ENCODE measurements at regions not wholly inside any gene's neighbourhood (a gene's known extent, or its start where the extent isn't known, plus 50 kb on each side); places are given as distances from the start of the nearest gene placed in this dataset.

DNA sequence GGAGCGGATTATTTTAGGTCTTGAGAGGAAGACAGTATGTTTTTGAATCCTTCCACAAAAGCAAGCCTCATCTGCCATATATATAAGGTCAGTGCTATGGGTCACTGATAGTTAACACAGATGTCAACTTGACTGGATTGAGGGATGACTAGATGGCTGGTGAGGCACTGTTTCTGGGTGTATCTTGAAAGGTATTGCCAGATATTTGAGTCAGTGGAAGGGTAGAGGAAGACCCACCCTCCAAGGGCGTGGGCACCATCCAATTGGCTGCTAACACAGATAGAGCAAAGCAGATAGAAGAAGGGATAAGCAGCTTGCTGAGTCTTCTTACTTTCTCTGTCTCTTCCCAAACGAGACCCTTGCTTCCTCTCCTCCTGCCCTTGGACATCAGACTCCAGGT is 185.0 kb upstream of the BTG1 start:
- no peak for DNase-seq (ENCODE audit: low read depth, low spot score)

DNA sequence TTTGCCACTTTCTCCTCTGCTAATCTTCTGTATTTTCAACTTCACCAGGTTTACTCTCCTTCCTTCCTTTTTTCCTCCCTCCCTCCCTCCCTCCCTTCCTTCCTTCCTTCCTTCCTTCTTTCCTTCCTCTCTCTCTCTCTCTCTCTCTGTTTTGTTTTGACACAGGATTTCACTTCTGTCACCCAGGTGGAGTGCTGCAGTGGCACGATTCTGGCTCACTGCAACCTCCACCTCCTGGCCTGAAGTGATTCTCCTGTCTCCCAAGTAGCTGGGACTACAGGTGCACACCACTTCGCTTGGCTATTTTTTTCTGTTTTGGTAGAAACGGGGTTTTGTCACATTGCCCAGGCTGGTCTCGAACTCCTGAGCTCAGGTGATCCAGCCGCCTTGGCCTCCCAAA is 181.2 kb upstream of the BTG1 start:
- no peak for DNase-seq (ENCODE audit: low read depth, low spot score)

DNA sequence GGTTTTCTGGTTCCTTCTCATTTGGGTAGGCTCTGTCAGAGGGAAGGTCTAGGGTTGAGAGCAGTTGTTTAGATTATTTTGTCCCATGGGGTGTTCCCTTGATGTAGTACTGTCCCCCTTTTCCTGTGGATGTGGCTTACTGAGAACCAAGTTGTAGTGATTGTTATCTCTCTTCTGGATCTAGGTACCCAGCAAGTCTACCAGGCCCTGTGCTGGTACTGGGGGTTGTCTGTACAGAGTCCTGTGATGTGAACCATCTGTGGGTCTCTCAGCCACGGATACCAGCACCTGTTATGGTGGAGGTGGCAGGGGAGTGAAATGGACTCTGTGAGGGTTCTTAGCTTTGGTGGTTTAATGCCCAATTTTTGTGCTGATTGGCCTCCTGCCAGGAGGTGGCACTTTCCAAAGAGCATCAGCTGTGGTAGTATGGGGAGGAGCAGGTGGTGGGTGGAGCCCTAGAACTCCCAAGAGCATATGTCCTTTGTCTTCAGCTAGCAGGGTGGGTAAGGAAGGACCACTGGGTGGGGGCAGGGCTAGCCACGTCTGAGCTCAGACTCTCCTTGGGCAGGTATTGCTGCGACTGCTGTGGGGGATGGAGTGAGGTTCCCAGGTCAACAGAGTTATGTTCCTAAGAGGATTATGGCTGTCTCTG is 179.3 kb upstream of the BTG1 start:
- DNase-seq (ENCODE audit: low read depth, low spot score), result no peak

DNA sequence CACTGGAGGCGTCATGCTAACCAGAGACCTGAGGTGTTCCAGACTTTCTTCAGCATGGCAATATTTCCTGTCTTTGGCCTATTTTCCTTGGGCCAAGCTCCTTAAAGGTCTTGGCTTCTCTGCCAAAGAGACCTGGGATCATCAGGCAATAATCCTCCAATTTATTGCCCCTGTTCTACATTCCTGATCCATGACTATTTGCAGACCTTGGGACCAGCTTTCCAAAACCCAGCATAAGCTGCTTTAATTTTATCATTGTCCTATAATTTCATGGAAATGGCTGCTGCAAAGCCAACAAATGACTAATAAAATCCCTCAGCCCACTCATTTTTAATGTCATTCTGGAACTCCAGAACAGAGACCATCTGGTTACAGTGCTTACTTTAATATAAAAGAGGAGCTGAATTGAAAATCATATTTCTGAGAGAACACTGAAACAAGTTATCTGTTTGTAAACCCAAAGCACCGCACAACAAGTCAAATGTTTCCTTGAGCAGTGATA is 166.9 kb upstream of the BTG1 start:
- no peak for DNase-seq (ENCODE audit: low read depth, low spot score)

GRCh38 chr12:92304371-92305055 is 158.9 kb upstream of the BTG1 start:
- no peak for DNase-seq (ENCODE audit: low read depth, low spot score)

GRCh38 chr12:92302041-92302829 is 156.6 kb upstream of the BTG1 start:
- no peak for DNase-seq (ENCODE audit: low read depth, low spot score)

GRCh38 chr12:92301356-92301755 is 155.7 kb upstream of the BTG1 start:
- no peak for DNase-seq (ENCODE audit: low read depth, low spot score)

DNA sequence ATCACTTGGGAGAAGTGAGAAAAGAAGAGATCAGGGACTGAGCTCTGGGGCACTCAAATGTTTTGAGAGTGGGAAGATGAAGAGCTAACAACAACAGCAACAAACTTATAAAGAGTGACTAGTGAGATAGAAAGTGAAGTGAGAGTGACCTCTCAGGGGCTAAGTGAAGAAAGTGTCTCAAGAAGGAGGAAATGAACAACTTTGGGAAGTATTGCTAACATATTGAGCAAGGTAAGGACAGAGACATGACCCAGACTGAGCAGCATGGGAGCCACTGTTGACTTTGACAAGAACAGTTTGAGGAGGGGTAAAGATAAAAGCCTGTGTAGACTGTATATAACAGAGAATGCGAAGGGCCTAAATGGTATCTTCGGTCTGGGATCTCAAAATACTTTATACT is 155.1 kb upstream of the BTG1 start:
- no peak for DNase-seq (ENCODE audit: low read depth, low spot score)

DNA sequence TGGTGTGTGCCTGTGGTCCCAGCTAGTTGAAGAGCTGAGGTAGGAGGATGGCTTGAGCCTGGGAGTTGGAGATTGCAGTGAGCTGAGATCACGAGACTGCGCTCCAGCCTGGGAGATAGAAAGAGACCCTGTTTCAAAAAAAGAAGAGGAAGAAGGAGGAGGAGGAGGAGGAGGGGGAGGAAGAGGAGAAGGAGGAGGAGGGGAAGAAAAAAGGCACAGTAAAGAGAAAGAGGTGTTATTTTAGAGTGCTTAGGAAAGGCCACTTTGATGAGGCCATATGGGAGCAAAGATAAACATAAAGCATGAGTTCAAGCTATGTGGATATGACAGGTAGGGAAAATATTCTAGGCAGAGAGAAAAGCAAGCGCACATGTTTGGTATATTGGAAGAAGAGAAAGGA is 154.1 kb upstream of the BTG1 start:
- DNase-seq (ENCODE audit: low read depth, low spot score), result no peak

DNA sequence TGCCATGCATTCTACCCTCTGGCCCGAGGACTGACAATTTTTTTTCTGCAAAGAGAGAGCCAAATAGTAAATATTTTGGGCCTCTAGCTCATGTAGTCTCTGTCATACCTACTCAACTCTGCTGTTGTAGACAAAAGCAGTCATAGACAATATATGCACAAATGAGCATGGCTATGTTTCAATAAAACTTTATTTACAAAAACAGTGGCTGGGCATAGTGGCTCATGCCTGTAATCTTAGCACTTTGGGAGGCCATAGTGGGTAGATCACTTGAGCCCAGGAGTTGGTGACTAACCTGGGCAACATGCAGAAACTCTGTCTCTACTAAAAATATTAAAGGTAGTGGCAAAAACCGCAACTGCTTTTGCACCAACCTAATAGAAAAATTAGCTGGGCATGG is 153.7 kb upstream of the BTG1 start:
- no peak for DNase-seq (ENCODE audit: low read depth, low spot score)

DNA sequence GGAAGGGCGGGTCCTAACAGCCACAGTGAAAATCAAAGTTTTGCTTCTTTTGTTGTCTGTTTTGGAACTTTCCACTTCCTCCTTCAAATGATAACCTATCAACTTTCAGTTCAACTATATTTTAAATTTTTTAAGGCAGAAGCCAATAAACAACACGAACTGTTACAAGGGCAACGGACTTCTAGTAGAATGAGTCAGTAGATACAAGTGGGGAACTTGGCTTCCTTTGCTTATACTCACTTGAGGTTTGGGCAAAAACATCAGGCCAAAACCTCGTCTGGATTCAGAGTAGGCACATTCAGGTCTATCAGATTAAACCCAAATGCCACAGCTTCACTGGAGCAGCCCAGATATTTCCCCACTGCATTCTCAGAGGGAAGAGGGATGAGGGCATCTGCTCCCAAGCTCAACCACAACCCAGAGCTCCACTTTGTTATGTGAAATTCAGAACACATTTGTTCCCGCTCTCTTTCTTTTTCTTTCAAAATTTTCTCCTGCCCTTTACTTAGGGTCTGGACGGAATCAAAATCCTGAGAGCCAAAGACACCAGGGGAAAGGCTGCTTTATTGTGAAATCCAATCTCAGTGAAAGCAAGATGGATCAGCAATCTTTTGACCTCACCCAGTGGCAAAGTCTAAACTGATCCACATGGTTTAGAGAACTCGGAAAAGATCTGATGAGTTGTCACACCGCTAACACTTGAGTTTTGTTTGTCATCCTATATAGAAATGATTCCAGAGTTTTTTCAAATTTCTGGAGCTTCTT is 152.5 kb upstream of the BTG1 start:
- DNase-seq (ENCODE audit: low read depth, low spot score), result no peak

GRCh38 chr12:92297405-92297804 is 151.8 kb upstream of the BTG1 start:
- no peak for DNase-seq (ENCODE audit: low read depth, low spot score)

DNA sequence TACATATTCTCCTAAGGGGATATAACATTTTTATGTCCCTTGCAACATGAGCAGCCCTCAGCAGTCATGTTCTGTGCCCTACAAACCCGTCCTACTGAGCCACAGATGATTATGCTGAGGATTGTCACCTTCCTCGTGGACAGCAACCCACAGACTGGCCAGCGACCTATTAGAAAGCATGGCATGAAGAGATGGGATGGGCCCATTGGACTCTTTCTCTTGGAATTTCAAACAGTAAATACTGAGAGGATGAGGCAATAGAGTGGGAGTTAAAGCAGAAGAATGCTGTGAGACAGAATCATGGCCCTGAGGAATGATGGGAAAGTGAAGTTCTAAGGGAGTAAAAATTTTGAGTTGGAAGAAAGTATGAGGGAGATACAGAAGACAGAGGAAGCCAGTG is 149.9 kb upstream of the BTG1 start:
- no peak for DNase-seq (ENCODE audit: low read depth, low spot score)

GRCh38 chr12:92294676-92295440 is 149.2 kb upstream of the BTG1 start:
- no peak for DNase-seq (ENCODE audit: low read depth, low spot score)

DNA sequence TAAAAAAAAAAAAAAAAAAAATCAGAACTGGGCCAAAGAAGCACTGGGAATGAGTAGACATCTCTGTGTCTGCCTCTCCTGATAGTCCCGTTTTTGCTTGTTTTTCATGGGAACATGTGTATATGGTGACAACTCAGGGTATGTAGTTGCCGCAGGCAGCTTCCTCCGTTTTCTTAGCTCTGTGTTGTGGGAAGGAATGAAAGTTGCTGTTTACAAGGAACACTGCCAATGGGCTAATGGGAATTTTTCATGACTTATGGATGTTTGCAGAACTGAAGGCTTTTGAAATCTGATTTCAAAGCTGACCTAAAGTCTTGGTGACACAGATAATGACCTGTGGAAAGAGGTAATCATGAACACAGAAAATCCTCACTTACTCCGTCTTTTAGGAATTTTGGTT is 146.4 kb upstream of the BTG1 start:
- DNase-seq (ENCODE audit: low read depth, low spot score), result no peak

DNA sequence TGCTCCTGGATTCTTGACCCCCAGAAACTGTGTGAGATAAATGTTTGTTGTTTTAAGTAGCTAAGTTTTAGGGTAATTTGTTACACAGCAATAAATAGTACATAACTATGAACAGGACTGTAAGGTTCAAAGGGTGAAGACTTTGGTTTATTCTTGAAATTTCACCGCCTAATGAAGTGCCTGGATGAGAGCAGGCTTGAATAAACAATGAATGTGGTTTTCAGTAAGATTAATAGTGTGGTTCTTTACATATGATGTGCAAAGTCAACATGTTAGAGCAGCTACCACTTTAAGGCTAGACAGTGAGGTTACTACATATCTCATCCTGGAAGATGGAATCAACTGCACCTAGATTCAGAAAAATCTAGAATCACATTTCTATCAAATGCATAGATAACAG is 145.2 kb upstream of the BTG1 start:
- no peak for DNase-seq (ENCODE audit: low read depth, low spot score)

- DNase-seq (ENCODE audit: low read depth, low spot score), result no peak
Measured at GRCh38 chr12:92290350-92290695, 144.7 kb upstream of the BTG1 start.

- DNase-seq (ENCODE audit: low read depth, low spot score), result no peak
Measured at GRCh38 chr12:92289629-92290349, 144.1 kb upstream of the BTG1 start.

DNA sequence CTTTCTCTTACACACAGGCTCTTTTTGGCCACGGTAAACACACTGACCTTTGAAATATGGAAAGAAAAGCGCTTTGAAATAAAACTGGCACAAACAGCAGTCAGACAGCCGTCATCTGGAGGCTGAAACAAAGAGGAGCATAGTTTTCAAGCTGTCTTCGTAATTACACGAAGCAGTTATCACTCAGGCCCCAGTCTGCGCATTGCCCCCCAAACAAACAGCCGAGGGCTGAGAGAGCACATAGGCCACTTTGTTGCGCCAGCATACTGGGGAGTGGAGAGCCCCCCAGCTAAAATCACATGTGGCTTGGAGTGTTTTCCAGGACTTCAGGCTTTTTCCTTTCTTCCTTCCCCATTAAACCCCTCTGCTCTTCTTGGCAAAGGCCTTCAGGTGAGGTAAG is 142.9 kb upstream of the BTG1 start:
- no peak for DNase-seq (ENCODE audit: low read depth, low spot score)

- DNase-seq (ENCODE audit: low read depth, low spot score), result no peak
Measured at GRCh38 chr12:92278378-92278828, 132.8 kb upstream of the BTG1 start.

GRCh38 chr12:92277795-92278194 is 132.1 kb upstream of the BTG1 start:
- DNase-seq (ENCODE audit: low read depth, low spot score), result no peak
